PC-9 (cell line): ENCODE measurements at regions not wholly inside any gene's neighbourhood (a gene's known extent, or its start where the extent isn't known, plus 50 kb on each side); places are given as distances from the start of the nearest gene placed in this dataset.

Source experiments
- CTCF ChIP-seq: fragments of 200-600 bp; sonication (generic); conservative IDR thresholded peaks from 2 replicates; pipeline ENCODE4 v1.6.1; 2017; ENCODE audit warnings: mixed run types, antibody characterized with exemption, mild to moderate bottlenecking, moderate library complexity
- EZH2 ChIP-seq: fragments of 200-600 bp; sonication (generic); IDR thresholded peaks from 2 replicates; pipeline ENCODE4 v1.8.0; 2017; ENCODE audit warnings: antibody characterized with exemption, low read depth

- TF ChIP-seq CTCF (no peak), EZH2 (no peak)
Measured at GRCh38 chr12:18853570-18854366, 115.8 kb downstream of the CAPZA3 start.
